ENCODE measurements at regions not wholly inside any gene's neighbourhood (a gene's known extent, or its start where the extent isn't known, plus 50 kb on each side); places are given as distances from the start of the nearest gene placed in this dataset.

DNA sequence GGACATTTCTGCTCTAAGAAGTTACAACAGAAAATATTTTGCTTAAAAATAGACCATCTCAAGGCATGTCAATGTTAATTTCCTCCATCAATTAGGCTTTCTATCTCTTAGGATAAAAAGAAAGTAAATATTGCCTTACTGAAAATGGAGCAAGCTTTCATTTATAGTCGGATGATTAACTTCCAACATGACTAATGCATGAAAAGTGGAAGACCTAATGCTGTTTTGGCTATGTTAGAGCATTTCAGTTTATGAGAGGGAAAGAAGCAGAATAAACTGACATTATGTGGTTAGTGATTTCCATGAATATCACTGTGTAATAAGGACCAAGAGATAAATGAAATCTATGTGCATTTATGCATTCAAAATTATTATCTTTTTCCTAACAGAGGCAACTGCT lies 475.2 kb upstream of the UBE2E3 start:
- H3K27me3 ChIP-seq (ENCODE audit: control insufficient read depth, insufficient read depth, low read length): no peaks in the 10 kb centered on the region

DNA sequence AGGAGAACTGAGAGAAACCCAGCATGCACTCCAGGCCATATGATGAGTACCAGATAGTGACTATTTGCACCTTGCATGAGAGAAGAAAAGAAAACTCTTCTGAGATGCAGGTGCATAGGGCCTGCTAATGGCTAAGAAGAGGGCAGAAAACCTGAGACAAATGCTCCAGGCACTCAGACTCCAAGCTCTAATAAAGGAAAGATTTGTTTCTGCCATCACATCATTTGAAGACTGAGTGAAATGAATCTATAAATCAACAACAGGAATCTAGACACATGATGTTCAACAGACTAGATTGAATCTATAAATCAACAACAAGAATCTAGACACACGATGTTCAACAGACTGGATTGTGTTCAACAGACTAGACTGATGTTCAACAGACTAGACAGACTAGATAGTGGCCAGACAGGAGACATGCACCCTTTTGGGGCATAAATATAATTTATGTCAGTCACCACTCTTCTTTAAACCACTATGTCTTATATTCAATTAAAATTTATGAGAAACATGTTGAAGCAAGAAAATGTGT lies 482.7 kb upstream of the UBE2E3 start:
- no peaks in the 10 kb centered on the region for H3K36me3 ChIP-seq (ENCODE audit: control insufficient read depth, insufficient read depth, low read length)
- H3K4me3 ChIP-seq (ENCODE audit: low read depth, low read length): no peak overlapping the region
- H3K9me3 ChIP-seq (ENCODE audit: control insufficient read depth, insufficient read depth, low read length): no peaks in the 10 kb centered on the region
- no peak overlapping the region for H3K27ac ChIP-seq (ENCODE audit: low read depth, low read length)
- H3K27me3 ChIP-seq (ENCODE audit: control insufficient read depth, insufficient read depth, low read length): no peaks in the 10 kb centered on the region
- no peaks in the 10 kb centered on the region for H3K4me1 ChIP-seq (ENCODE audit: control insufficient read depth, insufficient read depth, low read length)
- H3K9ac ChIP-seq (ENCODE audit: low read depth, low read length): no peak overlapping the region

More for the DNA sequence above, 475.2 kb upstream of the UBE2E3 start:
- H3K36me3 ChIP-seq (ENCODE audit: control insufficient read depth, insufficient read depth, low read length): no peaks in the 10 kb centered on the region
- H3K27ac ChIP-seq (ENCODE audit: low read depth, low read length): no peak overlapping the region
- H3K4me3 ChIP-seq (ENCODE audit: low read depth, low read length): no peak overlapping the region
- H3K4me1 ChIP-seq (ENCODE audit: control insufficient read depth, insufficient read depth, low read length): no peaks in the 10 kb centered on the region
- H3K9me3 ChIP-seq (ENCODE audit: control insufficient read depth, insufficient read depth, low read length): no peaks in the 10 kb centered on the region
- no peak overlapping the region for H3K9ac ChIP-seq (ENCODE audit: low read depth, low read length)

DNA sequence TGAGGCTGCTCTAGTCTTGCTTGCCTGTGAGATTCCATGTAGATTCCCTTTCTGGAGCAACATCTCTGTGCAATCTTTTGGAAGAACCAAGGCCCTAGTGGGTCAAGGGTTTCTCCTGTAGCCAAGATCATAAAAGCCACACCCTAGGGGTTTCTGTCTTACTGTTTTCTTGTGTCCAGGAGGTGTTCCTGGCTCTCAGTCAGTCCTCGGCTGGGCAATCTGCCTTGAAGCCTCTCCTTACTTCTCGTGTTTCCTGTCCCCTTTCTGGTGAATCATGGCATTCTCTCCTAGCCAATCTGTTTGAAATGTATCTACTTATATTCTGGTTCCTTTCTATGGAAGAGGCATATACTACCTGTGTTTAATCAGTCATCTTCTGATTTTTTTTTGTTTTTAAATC lies 484.8 kb upstream of the UBE2E3 start:
- Histone ChIP-seq H3K27ac (ENCODE audit: low read depth, low read length) (no peak overlapping the region), H3K4me3 (ENCODE audit: low read depth, low read length) (no peak overlapping the region), H3K4me1 (ENCODE audit: control insufficient read depth, insufficient read depth, low read length) (no peaks in the 10 kb centered on the region), H3K9me3 (ENCODE audit: control insufficient read depth, insufficient read depth, low read length) (no peaks in the 10 kb centered on the region), H3K27me3 (ENCODE audit: control insufficient read depth, insufficient read depth, low read length) (no peaks in the 10 kb centered on the region), H3K9ac (ENCODE audit: low read depth, low read length) (no peak overlapping the region), H3K36me3 (ENCODE audit: control insufficient read depth, insufficient read depth, low read length) (no peaks in the 10 kb centered on the region)

- Histone ChIP-seq H3K4me1 (ENCODE audit: control insufficient read depth, insufficient read depth, low read length) (no peaks in the 10 kb centered on the region), H3K36me3 (ENCODE audit: control insufficient read depth, insufficient read depth, low read length) (no peaks in the 10 kb centered on the region), H3K4me3 (ENCODE audit: low read depth, low read length) (no peak overlapping the region), H3K9ac (ENCODE audit: low read depth, low read length) (no peak overlapping the region), H3K27ac (ENCODE audit: low read depth, low read length) (no peak overlapping the region), H3K27me3 (ENCODE audit: control insufficient read depth, insufficient read depth, low read length) (no peaks in the 10 kb centered on the region), H3K9me3 (ENCODE audit: control insufficient read depth, insufficient read depth, low read length) (no peaks in the 10 kb centered on the region)
Measured at GRCh38 chr2:180494286-180494685, 486.1 kb upstream of the UBE2E3 start.

DNA sequence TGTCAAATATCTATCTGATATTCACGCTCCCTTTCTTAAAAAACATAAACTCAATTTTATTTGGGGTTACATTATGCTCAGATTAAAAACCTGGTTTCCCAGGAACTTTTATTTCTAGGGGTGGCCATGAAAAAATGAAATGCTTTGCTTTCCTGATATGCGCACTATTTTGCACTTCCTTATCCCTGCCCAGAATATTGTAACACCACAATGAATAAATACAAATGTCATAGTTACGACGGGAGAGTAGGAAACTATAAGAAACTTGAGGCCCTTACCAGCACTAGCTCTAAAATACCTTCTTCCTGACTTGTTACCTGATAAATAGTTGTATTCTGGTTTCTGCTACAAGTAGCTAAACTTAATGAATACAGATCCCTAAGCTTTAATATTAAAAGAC lies 475.6 kb upstream of the CWC22 start:
- no peak overlapping the region for H3K4me3 ChIP-seq (ENCODE audit: low read depth, low read length)
- H3K27ac ChIP-seq (ENCODE audit: low read depth, low read length): no peak overlapping the region
- no peaks in the 10 kb centered on the region for H3K27me3 ChIP-seq (ENCODE audit: control insufficient read depth, insufficient read depth, low read length)
- H3K4me1 ChIP-seq (ENCODE audit: control insufficient read depth, insufficient read depth, low read length): no peaks in the 10 kb centered on the region
- H3K9me3 ChIP-seq (ENCODE audit: control insufficient read depth, insufficient read depth, low read length): no peaks in the 10 kb centered on the region
- no peaks in the 10 kb centered on the region for H3K36me3 ChIP-seq (ENCODE audit: control insufficient read depth, insufficient read depth, low read length)
- H3K9ac ChIP-seq (ENCODE audit: low read depth, low read length): no peak overlapping the region

DNA sequence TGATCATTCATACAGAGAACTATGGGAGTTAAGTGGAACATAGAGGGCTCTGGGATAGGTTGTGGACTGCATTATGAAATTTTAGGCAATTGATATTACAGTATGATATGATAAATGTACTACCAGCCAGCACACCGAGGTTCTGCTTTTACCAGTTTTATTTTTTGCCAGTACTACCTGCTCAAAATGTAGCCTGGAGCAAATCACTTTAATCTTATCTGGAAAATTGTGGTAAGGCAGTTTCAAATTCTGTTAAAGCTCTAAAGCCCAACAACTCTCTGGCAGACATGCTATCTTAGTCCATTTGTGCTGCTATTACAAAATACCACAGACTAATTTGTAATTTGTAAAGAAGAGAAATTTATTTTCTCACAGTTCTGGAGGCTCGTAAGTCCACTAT lies 474.9 kb upstream of the CWC22 start:
- Histone ChIP-seq H3K4me1 (ENCODE audit: control insufficient read depth, insufficient read depth, low read length) (no peaks in the 10 kb centered on the region), H3K27ac (ENCODE audit: low read depth, low read length) (no peak overlapping the region), H3K9me3 (ENCODE audit: control insufficient read depth, insufficient read depth, low read length) (no peaks in the 10 kb centered on the region), H3K36me3 (ENCODE audit: control insufficient read depth, insufficient read depth, low read length) (no peaks in the 10 kb centered on the region), H3K4me3 (ENCODE audit: low read depth, low read length) (no peak overlapping the region), H3K27me3 (ENCODE audit: control insufficient read depth, insufficient read depth, low read length) (no peaks in the 10 kb centered on the region), H3K9ac (ENCODE audit: low read depth, low read length) (no peak overlapping the region)

DNA sequence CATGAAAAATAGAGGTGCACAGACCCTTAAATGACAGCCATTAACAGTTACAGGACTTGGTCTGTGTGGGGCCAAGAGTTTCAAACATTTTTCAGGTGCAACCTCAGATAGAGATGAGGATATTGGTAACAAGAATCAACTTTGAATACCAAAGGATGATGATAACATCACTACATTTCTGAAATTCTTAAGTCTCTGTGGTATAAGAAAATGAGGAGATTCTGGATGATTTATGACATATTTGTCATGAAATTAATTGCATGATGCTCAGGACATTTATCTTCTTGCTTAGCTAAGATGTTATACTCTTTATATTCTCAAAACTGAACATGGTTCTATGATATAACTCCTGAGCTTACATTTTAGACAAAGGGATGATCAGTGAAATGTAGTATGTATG lies 471.8 kb upstream of the CWC22 start:
- no peak overlapping the region for H3K4me3 ChIP-seq (ENCODE audit: low read depth, low read length)
- no peaks in the 10 kb centered on the region for H3K4me1 ChIP-seq (ENCODE audit: control insufficient read depth, insufficient read depth, low read length)
- H3K9me3 ChIP-seq (ENCODE audit: control insufficient read depth, insufficient read depth, low read length): no peaks in the 10 kb centered on the region
- no peak overlapping the region for H3K9ac ChIP-seq (ENCODE audit: low read depth, low read length)
- H3K36me3 ChIP-seq (ENCODE audit: control insufficient read depth, insufficient read depth, low read length): no peaks in the 10 kb centered on the region
- no peaks in the 10 kb centered on the region for H3K27me3 ChIP-seq (ENCODE audit: control insufficient read depth, insufficient read depth, low read length)
- no peak overlapping the region for H3K27ac ChIP-seq (ENCODE audit: low read depth, low read length)

DNA sequence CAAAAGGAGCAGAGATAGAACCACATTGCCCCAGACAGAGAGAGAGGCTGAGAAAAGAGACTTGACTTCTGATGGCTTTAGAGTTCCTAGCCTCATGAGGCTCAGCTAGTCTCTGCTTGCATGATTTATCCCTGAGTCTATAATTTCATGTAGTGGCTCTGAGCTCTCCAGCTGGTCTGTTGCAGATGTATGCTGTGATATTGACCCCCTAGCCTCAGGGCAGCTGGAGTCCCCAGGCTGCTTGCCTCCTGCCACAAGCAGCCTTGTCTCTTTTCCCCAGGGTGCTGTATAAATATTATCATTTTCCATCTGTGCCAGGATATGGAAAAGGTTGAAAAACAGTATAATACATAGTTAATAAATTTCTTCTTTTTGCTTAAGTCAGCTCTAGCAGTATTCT lies 467.6 kb upstream of the CWC22 start:
- H3K27ac ChIP-seq (ENCODE audit: low read depth, low read length): no peak overlapping the region
- H3K9me3 ChIP-seq (ENCODE audit: control insufficient read depth, insufficient read depth, low read length): no peaks in the 10 kb centered on the region
- no peak overlapping the region for H3K4me3 ChIP-seq (ENCODE audit: low read depth, low read length)
- H3K4me1 ChIP-seq (ENCODE audit: control insufficient read depth, insufficient read depth, low read length): no peaks in the 10 kb centered on the region
- H3K9ac ChIP-seq (ENCODE audit: low read depth, low read length): no peak overlapping the region
- H3K27me3 ChIP-seq (ENCODE audit: control insufficient read depth, insufficient read depth, low read length): no peaks in the 10 kb centered on the region
- no peaks in the 10 kb centered on the region for H3K36me3 ChIP-seq (ENCODE audit: control insufficient read depth, insufficient read depth, low read length)

DNA sequence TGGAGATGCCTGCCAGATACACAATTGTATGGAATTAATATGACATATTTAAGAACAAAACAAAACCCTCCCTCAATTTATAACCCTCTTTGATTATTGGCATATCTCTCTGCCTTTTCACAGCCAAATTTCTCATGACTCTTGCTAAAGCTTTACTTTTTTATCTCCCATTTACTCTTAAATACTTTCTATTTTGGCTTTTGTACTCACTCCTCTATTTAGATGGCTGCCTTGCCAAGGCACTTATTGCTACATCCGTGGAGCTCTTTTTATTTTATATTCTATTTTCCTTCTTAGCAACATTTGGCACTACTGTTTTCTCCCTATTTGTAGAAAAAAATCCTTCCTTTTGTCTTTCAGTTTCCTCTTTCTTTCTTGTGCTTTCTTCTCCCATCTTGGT lies 466.4 kb upstream of the CWC22 start:
- Histone ChIP-seq H3K9ac (ENCODE audit: low read depth, low read length) (no peak overlapping the region), H3K9me3 (ENCODE audit: control insufficient read depth, insufficient read depth, low read length) (no peaks in the 10 kb centered on the region), H3K4me3 (ENCODE audit: low read depth, low read length) (no peak overlapping the region), H3K27me3 (ENCODE audit: control insufficient read depth, insufficient read depth, low read length) (no peaks in the 10 kb centered on the region), H3K27ac (ENCODE audit: low read depth, low read length) (no peak overlapping the region), H3K4me1 (ENCODE audit: control insufficient read depth, insufficient read depth, low read length) (no peaks in the 10 kb centered on the region), H3K36me3 (ENCODE audit: control insufficient read depth, insufficient read depth, low read length) (no peaks in the 10 kb centered on the region)

DNA sequence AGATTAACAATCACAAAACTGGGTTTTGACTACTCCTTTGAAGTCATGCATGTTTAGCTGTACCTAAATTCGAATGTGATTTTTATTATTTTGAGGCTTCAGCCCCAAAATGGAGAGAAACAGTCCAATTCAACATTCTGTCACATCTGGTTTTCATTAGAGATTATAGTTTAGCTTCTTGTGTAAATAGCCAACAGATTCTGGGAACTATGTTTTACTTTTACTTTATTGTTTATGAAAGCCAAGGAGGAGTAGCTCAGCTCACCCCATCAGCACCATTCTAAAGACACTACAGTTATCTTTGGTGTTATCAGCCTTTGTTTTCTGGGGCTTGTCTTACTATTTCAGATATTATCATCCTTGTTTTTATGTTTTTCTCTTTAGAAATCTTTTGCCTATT lies 465.0 kb upstream of the CWC22 start:
- Histone ChIP-seq H3K9ac (ENCODE audit: low read depth, low read length) (no peak overlapping the region), H3K36me3 (ENCODE audit: control insufficient read depth, insufficient read depth, low read length) (no peaks in the 10 kb centered on the region), H3K9me3 (ENCODE audit: control insufficient read depth, insufficient read depth, low read length) (no peaks in the 10 kb centered on the region), H3K4me3 (ENCODE audit: low read depth, low read length) (no peak overlapping the region), H3K4me1 (ENCODE audit: control insufficient read depth, insufficient read depth, low read length) (no peaks in the 10 kb centered on the region), H3K27ac (ENCODE audit: low read depth, low read length) (no peak overlapping the region), H3K27me3 (ENCODE audit: control insufficient read depth, insufficient read depth, low read length) (no peaks in the 10 kb centered on the region)

GRCh38 chr2:180463608-180464007 lies 456.5 kb upstream of the CWC22 start:
- no peaks in the 10 kb centered on the region for H3K4me1 ChIP-seq (ENCODE audit: control insufficient read depth, insufficient read depth, low read length)

GRCh38 chr2:180461761-180462160 lies 454.7 kb upstream of the CWC22 start:
- H3K9me3 ChIP-seq (ENCODE audit: control insufficient read depth, insufficient read depth, low read length): no peaks in the 10 kb centered on the region
- H3K4me3 ChIP-seq (ENCODE audit: low read depth, low read length): no peak overlapping the region
- no peaks in the 10 kb centered on the region for H3K4me1 ChIP-seq (ENCODE audit: control insufficient read depth, insufficient read depth, low read length)
- no peak overlapping the region for H3K27ac ChIP-seq (ENCODE audit: low read depth, low read length)
- no peaks in the 10 kb centered on the region for H3K36me3 ChIP-seq (ENCODE audit: control insufficient read depth, insufficient read depth, low read length)
- H3K9ac ChIP-seq (ENCODE audit: low read depth, low read length): no peak overlapping the region
- H3K27me3 ChIP-seq (ENCODE audit: control insufficient read depth, insufficient read depth, low read length): no peaks in the 10 kb centered on the region

More at GRCh38 chr2:180463608-180464007, 456.5 kb upstream of the CWC22 start:
- Histone ChIP-seq H3K36me3 (ENCODE audit: control insufficient read depth, insufficient read depth, low read length) (no peaks in the 10 kb centered on the region), H3K9ac (ENCODE audit: low read depth, low read length) (no peak overlapping the region), H3K4me3 (ENCODE audit: low read depth, low read length) (no peak overlapping the region), H3K27ac (ENCODE audit: low read depth, low read length) (no peak overlapping the region), H3K9me3 (ENCODE audit: control insufficient read depth, insufficient read depth, low read length) (no peaks in the 10 kb centered on the region), H3K27me3 (ENCODE audit: control insufficient read depth, insufficient read depth, low read length) (no peaks in the 10 kb centered on the region)

All from HUES48 (cell line).